NCI-H446 treated with DMSO at 0.1 percent for 48 hours (cell line): ENCODE measurements at regions not wholly inside any gene's neighbourhood (a gene's known extent, or its start where the extent isn't known, plus 50 kb on each side); places are given as distances from the start of the nearest gene placed in this dataset.

ENCODE experiments used
- DNase-seq: peaks from one replicate; lab custom pipeline; 2025; lab: John Stamatoyannopoulos, UW

DNA sequence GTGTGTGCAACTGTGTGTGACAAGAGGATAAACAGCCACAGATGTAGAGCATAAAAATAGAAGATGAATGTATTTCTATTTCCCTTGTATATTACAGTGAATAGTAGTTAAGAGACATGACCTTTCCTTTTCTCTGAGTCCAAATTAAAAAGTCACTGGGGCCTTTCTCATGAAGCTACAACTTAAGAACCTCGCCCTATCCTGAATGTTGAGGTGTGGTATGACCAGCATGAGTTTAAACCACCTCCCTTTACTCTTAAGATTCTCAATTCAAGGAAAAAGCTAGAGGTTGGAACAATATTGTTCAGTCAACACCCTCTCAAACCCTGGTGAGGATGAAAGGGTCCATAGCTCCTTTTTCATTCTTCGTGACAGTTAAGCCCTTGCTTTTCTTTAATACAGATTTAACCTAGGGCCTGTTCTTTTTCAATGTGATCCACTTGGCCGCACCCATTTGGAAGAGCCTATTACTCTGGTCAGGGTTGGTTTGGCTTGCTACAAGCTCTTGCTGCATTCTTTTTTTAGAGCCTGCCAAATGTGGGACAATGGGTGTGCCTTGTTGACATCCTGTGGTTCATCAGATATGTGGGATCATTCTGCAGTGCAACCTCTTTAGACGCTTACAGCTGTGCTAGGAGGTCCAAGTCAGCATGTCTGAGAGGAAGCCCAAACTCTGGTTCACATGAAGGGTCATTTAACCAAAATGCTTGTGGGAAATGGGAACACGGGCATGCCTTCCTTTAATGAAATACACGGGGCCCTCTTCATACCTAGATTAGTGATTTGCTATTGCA is 290.0 kb downstream of the HAO1 start:
- DNase-seq, result no peak

DNA sequence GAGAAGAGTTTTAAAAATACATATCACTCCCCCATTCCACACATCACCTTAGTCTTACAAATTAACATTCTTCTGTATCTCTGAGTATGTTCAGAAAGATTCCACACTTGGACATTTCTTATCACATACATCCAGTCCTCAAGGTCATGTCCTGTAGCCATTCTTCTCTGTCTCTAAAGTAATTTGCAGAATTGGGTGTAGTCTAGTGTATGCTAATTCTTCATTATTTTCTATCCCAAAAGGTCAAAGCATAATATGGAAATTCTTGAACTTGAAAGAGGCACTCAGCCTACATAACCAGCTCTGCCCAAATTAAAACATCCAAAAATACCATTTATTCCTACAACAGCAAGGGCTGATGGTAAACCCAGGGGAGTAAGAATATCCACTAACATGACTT is 286.0 kb downstream of the HAO1 start:
- DNase-seq, result no peak

DNA sequence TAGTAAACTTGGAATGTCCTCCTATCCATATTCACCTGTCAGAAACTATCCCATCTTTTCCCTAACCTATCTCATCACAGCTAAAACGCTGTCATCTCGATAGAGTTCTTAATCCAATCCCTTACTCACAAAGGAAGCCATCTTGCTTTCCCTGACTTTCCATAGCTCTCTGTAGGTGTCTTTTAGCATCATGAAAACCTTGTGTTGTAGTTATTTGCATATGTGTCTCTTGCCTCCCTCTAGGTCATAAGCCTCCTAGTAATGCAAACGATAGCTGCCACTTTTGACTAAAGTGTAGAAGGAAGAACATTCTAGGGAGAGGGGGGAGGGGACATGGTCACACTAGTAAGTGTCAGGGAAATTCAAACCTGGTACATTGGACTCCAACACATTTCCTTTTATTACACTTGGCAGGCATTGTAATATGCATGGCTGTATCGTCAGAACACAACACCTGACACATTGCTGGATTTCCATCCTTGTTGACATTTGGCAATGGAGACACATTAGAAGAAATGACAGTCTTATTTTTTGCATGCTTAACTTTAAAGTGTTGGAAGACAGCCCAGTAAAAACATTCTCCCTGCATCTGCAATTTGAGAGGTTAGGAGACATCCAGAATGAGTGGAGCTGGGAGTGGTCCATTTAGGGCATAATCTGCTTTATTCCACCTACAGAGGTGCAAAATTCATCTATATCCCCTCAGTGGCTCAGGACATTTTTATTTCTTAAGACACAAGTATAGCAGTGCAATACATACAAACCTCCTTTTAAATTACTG is 283.4 kb downstream of the HAO1 start:
- DNase-seq, result no peak

DNA sequence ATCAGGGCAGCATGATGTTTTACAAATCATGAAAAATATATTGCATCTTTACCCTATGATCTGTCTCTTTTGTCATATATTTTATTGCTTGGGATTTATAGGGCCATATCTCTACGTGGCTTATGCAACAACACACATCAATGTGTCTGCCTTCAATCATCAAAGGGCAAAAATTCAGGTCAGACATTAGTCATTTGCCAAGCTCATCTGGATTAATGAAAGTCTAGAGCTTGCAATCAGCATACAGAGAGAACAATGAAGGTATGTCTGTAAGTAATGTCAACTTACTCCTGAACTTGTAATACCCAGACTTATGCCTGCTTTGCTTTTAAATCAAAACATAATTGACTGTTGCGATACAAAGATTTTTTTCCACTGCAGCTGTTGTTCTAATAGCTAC is 282.7 kb downstream of the HAO1 start:
- no peak for DNase-seq

DNA sequence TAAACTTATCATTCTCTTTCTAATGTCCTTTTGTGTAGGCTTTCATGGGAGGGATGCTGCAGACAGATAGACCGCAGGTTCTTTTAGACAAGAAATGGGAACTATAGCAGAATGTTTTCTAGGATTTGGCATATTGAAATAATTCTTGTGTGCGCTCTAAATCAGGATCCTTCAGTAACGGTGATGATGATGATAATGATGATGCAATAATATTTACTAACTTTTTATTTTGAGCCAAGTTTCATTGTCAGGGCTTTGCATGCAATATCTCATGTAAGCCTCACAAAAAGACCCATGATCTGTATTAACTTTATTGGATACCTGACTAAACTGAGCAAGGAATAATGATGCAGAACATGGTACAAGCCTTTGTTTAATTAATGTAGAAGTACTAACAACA is 280.1 kb downstream of the HAO1 start:
- no peak for DNase-seq

DNA sequence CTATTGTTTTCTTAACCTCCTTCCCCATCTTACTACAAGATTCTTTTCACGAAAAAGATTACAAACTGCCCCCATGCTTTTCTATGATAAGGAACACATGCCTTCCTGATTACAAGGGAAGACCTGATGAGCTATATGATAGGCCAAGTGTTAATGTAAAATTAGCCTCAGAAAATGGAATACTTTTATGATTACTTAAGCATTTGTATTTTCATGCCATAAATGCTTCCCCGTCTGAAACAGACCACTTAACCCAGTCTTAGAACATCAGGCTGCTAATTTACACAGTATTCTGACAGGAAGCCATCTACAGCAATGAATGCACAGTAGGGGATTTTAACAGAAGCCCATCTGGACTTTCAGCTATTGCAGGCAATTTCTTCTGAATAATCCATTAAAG is 274.9 kb downstream of the HAO1 start:
- no peak for DNase-seq

DNA sequence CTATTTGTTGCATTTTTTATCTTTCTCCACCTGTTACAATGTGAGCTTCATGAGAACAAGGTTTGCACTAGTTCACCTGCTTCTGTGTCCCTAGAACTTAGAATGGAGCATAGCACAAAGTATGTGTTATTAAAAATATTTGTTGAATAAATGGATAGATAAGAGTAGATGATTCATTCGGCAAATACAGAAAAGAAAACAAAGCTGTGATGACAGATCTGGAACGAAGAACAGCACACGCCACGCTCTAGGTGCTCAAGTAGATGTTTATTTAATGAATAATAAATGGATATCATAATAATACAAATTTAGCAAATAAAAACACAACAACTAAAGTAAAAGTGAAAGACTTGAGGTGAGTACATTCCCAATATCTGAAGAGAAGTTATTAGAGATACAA is 273.1 kb downstream of the HAO1 start:
- DNase-seq, result no peak

DNA sequence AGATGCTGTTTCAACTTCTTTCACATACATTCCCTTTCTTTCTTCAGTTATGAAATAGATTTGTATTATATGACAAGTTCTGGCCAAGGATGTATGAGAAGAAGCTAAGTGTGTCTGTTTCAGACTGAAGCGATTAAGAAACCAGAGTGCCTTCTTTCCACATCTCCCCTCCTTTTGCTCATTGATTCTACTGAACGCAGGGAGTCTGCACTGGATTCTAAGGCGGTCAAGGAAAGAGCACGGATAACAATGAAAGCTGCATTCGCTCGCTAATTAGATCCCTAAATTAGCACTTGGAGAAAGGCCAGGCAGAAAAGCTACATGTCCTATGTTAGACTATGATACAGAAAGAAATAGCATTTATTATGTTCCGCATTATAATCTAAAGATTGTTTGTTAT is 267.7 kb downstream of the HAO1 start:
- no peak for DNase-seq

DNA sequence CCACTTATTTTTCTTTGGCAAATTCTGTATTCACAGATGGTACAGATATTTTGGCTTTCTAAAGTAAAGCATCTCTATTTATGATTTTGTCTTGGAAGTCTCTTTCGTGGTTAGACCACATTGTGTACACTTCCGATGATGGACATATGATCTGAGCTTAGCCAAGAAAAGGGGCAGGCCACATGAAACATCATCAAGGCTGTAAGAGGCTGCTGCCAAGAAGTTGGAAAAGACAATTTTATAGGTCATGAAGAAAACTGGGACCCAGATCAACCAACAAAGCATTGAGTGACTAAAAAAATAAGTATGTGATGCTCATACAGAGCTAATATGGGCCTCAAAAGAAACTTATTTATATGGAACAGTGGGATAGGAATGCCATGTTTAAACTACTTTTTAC is 266.4 kb downstream of the HAO1 start:
- peak; percentile 64 for DNase-seq

DNA sequence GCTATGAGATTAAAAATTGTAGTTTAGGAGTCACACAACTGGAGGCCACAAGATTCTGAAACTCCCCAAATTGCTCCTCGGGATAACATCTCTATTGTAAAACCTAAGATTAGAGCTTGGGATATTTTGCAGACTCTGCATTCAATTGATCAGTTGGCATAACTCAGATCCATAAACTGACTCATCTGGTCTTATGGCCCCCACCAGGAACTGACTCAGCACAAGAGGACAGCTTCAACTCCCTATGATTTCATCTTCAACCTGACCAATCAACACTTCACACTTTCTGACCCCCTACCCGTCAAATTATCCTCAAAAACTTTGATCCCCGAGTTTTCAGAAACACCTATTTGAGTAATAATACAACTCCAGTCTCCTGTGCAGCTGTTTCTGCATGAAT is 257.3 kb downstream of the HAO1 start:
- no peak for DNase-seq

DNA sequence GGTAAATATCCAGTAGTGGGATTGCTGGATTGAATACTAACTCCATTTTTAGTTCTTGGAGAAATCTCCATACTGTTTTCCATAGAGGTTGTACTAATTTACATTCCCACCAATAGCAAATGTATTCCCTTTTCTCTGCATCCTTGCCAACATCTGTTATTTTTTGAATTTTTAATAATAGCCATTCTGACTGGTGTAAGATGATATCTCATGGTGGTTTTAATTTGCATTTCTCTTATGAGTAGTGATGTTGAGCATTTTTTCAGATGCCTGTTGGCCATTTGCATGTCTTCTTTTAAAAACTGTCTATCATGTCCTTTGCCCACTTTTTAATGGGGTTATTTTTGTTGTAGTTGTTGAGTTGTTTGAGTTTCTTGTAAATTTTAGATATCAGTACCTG is 253.2 kb downstream of the HAO1 start:
- DNase-seq, result no peak

DNA sequence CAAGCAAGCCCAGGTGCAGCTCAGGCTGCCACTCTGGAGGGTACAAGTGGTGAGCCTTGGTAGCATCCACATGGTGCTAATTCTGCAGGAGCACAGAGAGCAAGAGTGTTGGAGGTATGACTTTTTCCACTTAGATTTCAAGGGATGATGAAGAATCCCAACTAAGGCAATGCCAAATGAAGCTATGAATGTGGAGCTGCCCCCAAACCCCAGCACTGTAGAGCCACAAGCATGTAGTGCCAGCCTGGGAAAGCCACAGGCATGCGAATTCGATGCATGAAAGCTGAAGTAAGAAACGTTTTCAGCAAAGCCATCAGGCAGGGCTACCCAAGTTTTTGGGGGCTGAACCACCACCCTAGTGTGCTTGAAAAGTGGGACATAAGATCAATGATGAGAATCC is 251.1 kb downstream of the HAO1 start:
- DNase-seq, result no peak

DNA sequence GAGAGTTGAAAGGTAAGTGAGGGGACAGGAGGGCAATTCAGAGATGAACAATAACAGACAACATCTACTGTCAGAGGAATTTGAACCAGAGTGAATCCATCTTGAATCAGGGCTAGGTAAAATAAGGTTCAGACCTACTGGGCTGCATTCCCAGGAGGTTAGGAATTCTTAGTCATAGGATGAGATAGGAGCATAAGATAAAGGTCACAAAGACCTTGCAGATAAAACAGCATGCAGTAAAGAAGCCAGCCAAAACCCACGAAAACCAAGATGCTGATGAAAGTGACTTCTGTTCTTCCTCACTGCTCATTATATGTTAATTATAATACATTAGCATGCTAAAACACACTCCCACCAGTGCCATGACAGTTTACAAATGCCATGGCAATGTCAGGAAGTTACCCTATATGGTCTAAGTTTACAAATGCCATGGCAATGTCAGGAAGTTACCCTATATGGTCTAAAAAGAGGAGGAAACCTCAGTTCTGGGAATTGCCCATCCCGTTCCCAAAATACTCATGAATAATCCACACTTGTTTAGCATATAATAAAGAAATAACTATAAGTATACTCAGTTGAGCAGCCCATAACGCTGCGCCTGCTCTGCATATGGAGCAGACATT is 248.5 kb downstream of the HAO1 start:
- DNase-seq, result no peak

DNA sequence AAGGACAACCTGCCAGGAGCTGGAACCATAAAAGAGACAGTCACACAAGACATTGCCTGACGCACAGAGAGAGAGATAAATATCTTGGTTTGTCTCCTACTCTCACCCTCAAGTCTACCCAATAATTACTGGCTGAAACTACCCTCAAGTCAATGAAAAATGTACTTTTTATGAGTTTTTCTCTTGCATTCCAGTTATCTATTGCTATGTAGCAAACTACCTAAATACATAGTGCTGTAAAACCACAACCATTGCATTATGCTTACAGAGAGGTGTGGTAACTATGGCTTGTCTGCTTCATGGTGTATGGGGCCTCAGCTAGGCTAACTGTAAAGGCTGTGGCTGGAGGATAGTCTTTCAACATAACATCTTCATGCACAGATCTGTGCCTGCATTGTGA is 247.8 kb downstream of the HAO1 start:
- DNase-seq, result no peak

DNA sequence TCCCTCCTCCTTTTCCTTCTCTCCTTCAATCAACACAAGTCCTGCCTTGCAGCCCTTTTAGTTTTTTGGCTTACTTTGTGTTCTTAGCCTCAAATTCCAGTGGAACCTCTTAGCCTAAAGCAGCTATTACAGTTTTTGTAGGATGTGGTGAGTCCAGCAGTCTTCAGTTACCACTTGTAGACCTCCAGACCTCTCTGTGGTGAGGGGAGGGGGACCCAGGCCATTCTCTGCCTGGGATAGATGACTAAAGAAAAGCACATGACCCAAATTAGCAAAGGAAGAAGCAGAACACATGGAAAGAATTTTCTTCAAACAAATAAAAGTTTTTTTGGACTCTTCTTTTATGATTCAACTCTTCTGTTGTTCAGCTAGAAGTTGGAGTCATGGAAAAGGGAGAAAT is 246.5 kb downstream of the HAO1 start:
- DNase-seq, result no peak

DNA sequence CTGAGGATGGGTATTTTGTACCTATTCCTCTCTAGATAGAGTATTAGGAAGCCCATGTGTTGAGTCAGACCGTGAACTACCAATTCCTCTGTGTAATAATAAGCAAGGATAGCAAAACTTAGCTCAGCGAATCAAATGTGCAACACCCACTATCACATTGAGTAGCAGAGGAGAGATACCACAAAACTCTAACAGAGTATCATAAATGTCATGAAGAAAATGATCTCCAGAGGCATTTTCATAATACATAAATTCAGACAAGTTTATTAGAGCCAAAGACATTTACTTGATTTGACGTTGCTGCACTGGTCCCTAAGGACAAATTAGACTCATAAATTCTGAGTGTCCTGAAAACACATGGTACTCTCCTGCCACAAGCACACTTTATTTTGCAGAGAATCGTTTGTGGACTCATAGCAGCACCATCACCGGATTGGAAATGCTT is 245.2 kb downstream of the HAO1 start:
- no peak for DNase-seq

DNA sequence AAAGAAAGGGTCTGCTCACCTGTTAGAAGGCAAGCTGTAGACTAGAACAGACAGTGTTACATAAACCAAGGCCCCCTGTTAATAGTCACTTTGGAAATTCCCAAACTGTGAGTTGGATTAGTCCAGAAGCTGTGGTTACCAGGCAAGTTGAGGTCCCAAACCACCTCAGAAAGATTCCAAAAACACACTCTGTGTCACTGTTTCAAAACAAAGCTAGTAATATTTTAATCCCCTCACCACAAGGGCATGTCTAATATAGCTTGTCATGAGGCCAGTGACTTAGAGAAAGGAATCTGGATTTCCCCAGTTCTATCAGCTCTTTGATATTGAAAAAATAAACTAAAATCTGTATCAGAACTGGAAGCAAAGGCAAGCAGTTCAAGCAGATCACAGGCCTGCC is 244.6 kb downstream of the HAO1 start:
- no peak for DNase-seq

DNA sequence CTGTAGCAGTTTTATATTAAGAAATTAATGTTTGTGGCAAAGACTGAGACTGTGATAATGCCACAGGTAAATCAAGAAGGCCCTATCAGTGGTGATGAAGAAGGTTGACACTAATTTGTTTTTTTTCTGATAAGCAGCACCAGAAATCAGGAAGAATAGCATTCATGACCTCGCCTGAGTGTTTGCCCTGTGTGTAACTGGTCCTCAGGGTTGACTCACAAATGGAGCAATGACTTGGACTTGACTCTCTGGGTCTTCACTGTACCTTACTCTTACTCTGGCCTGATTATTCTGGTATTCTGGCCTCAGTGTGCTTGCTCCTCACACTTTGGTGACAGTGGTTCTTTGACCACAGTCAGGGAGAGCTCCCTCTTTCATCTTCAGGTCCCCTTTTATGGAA is 243.9 kb downstream of the HAO1 start:
- DNase-seq, result no peak

DNA sequence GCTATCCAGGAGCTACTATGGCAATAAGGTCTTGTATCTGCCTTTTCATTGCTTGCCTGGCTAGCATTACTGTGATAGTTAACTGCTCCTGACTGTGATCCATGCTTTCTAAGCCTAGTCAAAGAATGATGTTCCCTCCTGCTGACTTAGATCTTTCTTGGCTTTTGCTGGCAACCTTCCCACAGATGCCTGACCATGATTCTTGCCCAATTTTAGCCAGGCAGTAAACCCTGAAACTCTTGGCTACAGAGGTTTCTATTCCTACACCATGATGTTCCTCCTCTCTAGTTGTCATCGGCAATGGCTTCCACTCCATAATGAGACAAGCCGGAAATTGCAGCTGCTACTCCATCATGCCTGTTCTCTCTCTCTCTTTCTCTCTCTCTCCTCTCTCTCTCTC is 238.1 kb downstream of the HAO1 start:
- DNase-seq, result no peak

DNA sequence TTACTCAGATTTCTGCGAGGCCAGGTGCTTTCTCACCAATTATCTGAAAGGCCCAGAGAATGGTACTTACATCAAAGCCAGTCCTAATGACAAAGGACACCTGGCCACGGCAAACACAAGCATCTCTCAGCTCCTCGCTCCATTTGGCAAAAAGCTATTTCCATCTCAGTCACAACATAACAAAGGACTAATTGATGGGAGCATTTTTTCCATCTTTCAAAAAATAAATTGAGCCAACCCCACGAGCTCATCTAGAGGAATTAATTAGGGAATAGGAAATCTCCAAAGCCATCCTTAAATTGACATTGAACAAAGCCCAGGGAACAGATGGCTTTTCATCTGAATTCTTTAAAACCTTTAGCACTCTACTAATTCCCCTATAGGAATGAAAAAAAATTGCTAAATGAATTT is 236.7 kb downstream of the HAO1 start:
- no peak for DNase-seq

DNA sequence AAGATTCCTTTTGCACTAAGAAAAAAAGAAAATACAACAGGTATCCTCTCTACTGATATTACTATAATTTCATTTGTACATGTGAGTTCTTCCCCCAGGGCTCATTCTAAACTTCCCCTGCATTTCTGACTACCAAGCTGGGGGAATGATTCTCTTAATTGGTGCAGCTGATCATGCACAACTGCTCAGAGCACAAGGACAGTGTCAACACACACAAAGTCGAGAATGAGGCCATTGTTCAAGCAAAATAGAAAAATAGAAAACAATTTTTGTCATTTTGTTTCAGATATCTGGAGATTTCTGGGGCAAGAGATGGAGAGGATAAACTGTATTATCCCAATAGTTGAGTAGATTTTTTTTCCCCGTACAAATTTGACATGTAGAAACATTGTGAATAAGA is 236.3 kb downstream of the HAO1 start:
- DNase-seq, result no peak

DNA sequence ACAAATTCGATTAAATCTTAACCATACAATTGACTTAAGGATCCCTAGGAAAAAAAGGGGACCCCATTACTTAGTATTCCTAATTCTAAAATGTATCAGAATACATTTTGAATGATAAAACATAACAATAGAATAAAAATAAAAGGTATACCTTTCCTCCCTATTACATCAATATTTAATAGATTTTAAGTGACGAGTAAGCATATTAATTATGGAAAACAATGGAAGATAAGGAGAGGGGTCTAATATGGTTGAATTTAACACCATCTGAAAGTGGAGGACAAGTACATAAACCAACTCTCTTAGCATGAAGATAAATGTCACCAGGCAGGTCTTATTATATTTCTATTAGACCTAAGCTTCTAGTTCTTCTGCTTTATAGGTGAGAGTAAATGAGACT is 232.1 kb downstream of the HAO1 start:
- DNase-seq, result no peak

DNA sequence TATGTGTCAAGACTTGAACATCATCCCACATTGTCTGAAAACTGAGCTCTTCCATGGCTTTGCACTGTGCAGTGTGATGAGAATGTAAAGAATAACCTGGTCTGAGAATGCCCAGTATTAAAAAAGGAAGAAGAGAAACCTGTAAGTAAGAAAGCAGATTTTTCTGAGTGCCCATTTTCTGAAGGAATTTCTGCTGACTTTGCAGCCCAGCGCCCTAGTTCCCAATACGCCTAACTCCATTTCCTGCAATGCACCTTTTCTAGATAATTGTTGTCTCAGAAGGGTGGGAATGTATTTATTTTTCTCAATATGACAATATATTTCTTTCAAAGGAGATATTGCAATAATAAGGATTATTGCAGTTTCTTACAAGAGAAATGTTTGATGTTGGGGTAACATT is 231.5 kb downstream of the HAO1 start:
- no peak for DNase-seq
